SK-N-SH treated with all-trans-retinoic acid at 6 μM for 48 hours (cell line): ENCODE measurements at regions not wholly inside any gene's neighbourhood (a gene's known extent, or its start where the extent isn't known, plus 50 kb on each side); places are given as distances from the start of the nearest gene placed in this dataset.

Source experiments
- ARNTL ChIP-seq: fragments of 450-650 bp; formaldehyde crosslinking; IDR thresholded peaks from 2 replicates; pipeline ENCODE4 v1.5.0; 2020; ENCODE audit warnings: low read depth, mild to moderate bottlenecking, moderate library complexity, borderline replicate concordance
- GLIS3 ChIP-seq: fragments of 250-450 bp; sonication (Bioruptor Pico); IDR thresholded peaks from 2 replicates; pipeline ENCODE4 v1.5.0; 2020; ENCODE audit warnings: mild to moderate bottlenecking, moderate library complexity
- PPARA ChIP-seq: fragments of 250-450 bp; sonication (Bioruptor Pico); IDR thresholded peaks from 2 replicates; pipeline ENCODE4 v1.5.0; 2020; ENCODE audit warnings: mild to moderate bottlenecking, borderline replicate concordance
- ZC3H10 ChIP-seq: fragments of 250-450 bp; sonication (Bioruptor Pico); IDR thresholded peaks from 2 replicates; pipeline ENCODE4 v1.5.1; 2021; ENCODE audit warnings: mild to moderate bottlenecking, moderate library complexity
- ZFP3 ChIP-seq: fragments of 250-450 bp; sonication (Bioruptor Pico); IDR thresholded peaks from 2 replicates; pipeline ENCODE4 v1.5.0; 2020; ENCODE audit warnings: mild to moderate bottlenecking, moderate library complexity
- ZFP30 ChIP-seq: fragments of 450-650 bp; formaldehyde crosslinking; IDR thresholded peaks from 2 replicates; pipeline ENCODE4 v1.5.0; 2022; ENCODE audit warnings: mild to moderate bottlenecking, moderate library complexity
- ZNF565 ChIP-seq: fragments of 450-650 bp; formaldehyde crosslinking; conservative IDR thresholded peaks from 2 replicates; pipeline ENCODE4 v1.5.0; 2020; ENCODE audit warnings: low read depth, mild to moderate bottlenecking, moderate library complexity
- TF ChIP-seq, protein P1 (sequence below): fragments of 250-450 bp; sonication (Bioruptor Pico); IDR thresholded peaks from 2 replicates; pipeline ENCODE4 v1.8.0; 2020; ENCODE audit warnings: mild to moderate bottlenecking, moderate library complexity, borderline replicate concordance

DNA sequence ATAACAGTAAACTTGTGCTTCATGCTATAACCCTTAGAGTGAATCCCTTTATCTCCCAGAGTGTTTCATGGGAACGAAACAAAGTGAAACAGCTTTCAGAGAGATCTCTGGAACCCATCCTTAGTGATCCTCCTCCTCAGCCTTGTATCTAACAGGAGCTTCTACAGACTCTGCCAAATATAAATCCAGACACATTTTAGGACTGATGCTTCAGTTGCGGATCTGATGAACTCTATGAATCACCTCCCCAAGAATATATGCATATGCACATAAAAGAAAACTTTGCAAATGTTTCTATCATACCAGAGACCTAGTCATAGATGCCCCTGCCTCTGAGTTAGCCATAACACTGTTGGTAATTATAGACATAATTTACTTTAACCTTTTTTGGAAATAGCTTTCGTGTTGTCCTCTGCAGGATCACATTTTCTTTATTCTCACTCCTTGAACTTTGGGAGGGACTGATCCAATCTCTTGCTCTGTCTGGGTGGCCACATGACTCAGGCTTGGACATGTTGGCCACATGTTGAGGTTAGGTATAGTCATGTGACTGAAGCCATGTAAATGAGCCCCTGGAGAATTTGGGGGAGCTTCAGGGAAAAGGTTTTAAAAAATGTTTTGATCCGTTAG lies 306.4 kb upstream of the CNTN3 start:
- TF ChIP-seq ARNTL (CRISPR knock-in tag) (no peak), GLIS3 (no peak), PPARA (no peak), ZFP3 (CRISPR knock-in tag) (no peak), ZFP30 (CRISPR knock-in tag) (no peak), ZC3H10 (no peak), ZNF565 (CRISPR knock-in tag) (no peak)
- TF ChIP-seq, protein P1, sequence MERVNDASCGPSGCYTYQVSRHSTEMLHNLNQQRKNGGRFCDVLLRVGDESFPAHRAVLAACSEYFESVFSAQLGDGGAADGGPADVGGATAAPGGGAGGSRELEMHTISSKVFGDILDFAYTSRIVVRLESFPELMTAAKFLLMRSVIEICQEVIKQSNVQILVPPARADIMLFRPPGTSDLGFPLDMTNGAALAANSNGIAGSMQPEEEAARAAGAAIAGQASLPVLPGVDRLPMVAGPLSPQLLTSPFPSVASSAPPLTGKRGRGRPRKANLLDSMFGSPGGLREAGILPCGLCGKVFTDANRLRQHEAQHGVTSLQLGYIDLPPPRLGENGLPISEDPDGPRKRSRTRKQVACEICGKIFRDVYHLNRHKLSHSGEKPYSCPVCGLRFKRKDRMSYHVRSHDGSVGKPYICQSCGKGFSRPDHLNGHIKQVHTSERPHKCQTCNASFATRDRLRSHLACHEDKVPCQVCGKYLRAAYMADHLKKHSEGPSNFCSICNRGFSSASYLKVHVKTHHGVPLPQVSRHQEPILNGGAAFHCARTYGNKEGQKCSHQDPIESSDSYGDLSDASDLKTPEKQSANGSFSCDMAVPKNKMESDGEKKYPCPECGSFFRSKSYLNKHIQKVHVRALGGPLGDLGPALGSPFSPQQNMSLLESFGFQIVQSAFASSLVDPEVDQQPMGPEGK, result no peak
